Activated CD4-positive, alpha-beta T cell treated with anti-CD3 and anti-CD28 coated beads, Interleukin-10, Interleukin-2, amounts not matched to agents 100 ng/mL and 50 ng/mL, durations not matched to agents 16 hours and 8 hours (primary cell): ENCODE measurements at regions not wholly inside any gene's neighbourhood (a gene's known extent, or its start where the extent isn't known, plus 50 kb on each side); places are given as distances from the start of the nearest gene placed in this dataset.

ENCODE experiments used
- DNase-seq: peaks from one replicate; pipeline ENCODE4 v3.0.0-alpha.2; 2020

DNA sequence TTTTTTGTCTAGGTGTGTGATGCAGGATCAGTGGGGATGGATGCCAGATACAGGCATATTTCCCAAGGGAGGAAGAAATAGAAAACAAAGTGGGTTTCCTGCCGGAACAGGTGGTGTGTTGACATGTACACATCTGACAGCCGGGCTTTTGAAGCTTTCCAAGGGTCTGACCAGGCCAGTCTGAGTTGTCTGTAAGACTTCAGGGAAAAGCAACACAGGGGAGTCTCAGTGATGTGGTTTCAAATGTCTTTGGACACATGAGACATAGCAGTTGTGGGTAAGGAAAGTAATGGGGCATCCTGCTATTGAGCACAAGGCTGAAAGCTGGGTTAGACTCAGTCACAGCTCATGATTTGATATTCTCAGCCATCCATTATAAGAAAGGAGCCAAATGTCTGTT is 274.9 kb downstream of the PIK3R1 start:
- no peak for DNase-seq

DNA sequence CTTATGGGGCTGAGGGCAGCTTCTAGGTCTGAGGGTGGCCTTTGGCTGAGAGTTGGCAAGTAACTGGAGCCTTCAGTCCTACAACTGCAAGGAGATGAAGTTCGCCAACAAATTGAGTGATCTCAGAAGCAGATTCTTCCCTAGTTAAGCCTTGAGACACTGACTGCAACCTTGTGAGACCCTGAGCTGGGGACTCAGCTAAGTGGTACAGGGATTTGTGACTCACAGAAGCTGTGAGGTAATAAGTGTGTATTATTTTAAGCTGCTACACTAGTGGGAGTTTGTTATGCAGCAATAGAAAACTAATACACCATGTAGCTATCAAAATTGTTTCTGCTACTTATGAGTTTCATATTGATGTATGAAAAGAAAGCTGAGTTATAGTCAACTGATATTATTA is 279.2 kb downstream of the PIK3R1 start:
- no peak for DNase-seq

DNA sequence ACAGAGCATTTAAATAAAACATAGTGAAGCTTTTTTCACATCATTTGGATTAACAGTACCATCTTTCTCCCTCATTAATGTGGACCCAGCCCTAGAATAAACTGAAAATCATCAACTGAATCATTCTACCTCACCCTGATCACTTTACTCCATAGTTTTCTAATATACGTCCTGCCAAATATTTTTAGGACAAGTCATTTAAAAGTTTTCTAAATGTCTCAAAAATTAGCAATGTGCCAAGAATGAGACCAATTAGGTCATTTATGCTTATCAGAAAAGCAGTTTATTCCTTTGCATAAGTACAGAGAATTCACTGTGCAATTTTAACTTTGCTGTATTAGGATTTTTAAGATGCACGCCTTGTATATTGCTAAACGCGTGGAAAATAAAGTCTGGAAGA is 284.4 kb downstream of the PIK3R1 start:
- DNase-seq = no peak

DNA sequence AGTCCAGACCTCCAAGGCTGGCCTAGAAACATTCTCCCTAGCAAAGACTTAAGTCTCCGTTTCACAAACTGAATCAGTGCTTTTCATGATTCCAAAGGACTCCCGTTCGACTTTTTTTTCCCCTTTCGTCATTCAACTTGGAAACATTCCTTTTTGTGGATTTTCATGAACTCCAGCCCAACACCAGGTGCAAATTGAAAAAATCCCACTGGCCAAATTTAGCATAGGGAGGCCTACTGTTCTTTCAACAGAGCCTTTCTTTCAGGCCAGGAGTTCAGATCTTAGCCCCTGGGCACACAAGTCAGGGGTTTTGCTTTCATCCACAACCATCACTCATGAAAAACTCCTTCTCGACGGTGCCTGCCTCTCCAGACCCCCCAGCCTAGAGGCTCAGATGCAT is 285.3 kb downstream of the PIK3R1 start:
- DNase-seq = no peak

DNA sequence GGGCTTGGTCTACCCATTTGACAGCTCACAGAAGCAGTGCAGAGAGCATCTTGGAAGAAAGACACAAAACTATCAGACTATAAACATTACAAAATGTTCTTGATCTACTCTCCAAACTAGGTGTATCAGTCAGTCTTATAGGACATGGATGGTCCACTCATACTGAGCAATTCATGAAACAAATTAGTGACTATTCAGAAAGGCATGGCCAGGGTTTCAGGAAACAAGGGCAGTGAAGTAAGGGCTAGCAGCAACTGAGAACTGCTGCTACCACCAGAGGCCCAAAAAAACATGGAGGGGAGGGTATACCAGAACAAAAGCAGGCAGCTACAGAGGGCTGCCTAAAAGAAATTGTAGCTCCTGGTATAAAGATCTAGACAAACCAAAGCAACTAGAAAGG is 287.0 kb downstream of the PIK3R1 start:
- DNase-seq = no peak

DNA sequence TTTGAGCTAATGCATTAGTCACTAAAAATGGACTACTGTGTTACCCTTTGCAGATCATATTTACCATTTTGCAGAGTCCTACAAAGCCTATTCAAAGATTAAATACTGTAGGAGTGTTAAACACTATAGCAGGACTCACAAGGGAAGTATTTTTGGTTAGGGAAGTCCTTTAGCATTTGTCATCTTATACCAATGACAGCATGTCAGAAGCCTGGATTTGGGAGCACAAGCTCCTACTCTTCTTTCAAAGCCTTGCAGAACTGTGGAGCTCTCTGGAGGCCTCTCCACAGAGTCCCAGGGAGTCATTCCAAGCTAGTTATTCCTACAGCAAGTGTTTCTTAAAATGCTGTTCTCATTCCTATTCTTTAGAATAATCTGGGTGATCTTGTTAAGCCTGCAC is 288.8 kb downstream of the PIK3R1 start:
- no peak for DNase-seq

DNA sequence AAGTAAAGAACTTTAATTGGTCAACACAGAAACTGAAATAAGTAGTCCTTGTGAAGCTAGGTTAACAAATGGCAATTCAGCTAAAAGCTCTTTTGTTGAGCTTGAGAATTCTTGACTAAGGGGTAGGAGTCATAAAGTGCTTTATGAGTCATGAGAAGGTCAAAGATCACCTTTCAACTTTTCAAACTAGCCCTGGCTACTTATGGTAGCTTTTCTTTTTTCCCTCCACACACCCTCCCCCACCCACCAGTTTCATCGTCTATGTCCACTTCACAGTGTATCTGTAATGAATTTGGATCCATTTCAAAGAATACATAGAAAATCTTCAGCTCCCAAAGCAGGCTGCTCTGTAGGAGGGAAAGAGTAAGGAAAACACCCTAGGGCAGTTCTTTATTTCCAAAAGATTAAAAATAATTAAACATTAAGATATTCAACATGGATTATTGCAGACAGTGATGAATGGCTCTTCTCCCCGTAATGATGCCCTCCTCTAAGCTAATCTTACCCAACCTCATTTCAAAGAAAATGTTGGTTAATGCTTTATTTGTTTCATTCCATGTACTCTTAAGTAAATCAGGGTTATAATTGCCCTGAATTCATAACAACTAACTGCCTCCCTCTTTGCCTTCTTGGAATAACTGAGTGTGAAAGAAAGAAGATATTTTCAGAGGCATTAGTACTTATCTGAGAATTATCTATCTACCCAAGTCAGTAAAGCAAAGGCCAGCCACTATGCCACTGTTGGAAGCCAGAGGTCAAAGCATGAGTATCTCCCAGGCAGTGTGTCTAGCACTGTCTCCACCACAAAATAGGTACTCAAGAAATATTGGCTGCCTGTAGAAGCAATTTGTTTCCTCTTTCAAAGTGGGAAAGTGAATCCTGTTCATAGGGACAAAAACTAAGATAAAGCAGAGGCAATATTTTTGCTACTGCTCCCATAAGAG is 290.6 kb downstream of the PIK3R1 start:
- no peak for DNase-seq

DNA sequence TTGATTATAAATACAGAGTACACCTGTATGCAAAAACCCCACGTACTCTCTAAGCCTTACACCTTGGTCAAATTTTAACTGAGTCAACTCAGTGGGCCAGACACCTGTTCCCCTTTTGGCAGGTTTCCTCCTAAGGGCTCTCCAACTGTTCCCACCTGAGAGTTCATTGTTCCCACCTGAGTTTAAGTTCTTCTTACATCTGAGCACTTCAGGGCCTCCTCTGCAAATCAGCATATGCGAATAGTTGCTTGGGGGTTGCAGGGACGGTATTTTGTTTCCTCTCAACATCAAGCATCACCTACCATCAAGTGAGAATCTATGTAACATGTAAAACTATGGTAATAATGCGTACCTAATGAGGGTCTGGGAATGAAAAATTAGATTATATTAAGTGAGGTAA is 300.0 kb downstream of the PIK3R1 start:
- DNase-seq = no peak

DNA sequence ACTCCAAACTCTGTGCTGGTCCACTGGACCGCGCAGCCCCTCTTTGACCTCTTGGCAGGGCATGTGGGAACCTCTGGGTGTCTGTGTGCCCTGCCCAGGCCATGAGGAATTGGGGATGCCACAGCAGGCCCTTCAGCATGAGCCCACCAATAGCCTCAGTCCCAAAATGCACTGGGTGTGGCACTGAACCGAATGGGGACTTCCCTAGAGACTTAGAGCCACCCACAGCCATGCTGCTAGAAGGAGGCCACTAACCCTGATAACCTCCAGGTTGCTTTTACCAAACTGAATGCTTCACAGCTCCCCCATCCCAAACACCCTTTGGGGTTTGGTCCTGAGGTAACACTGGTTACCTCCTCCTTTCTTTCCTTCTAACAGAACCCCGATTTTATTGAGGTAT is 302.7 kb downstream of the PIK3R1 start:
- DNase-seq = no peak

DNA sequence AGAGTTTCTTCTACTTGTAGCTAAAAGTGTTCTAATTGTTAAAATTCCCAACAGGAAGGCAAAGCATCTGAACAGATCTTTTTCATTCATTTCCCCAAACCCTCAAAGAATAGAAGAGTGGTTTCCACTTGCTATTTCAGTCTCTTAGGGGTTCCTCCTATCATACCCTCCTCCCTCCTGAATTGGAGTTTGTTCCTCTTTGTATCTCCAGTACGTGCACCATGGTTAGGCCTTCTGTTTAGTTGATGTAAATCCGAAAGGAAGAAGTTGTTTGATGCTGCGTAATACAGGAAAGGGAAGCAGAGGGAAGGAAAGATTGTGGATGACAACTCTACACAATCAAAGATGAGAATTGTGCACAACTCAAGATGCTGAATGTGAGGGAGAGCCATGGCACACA is 303.6 kb downstream of the PIK3R1 start:
- DNase-seq = no peak

DNA sequence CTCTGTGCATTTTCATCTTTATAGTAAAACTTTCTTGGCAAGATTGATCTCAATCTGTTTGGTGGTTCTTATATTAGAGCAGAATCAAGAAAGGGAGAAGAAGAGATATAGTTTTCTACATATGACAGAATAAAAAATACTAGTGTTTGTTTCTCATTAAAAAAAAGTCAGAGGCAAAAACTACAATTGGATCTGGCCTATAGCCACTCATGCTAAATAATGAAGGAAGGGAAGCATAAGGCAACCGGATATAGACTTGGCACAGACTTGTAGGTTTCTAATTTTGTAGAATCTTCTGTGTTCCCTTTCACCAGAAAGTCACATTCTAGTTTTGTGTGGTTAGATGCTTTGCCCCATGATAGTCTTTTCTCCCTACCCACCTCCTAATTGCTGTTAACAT is 306.2 kb downstream of the PIK3R1 start:
- no peak for DNase-seq

DNA sequence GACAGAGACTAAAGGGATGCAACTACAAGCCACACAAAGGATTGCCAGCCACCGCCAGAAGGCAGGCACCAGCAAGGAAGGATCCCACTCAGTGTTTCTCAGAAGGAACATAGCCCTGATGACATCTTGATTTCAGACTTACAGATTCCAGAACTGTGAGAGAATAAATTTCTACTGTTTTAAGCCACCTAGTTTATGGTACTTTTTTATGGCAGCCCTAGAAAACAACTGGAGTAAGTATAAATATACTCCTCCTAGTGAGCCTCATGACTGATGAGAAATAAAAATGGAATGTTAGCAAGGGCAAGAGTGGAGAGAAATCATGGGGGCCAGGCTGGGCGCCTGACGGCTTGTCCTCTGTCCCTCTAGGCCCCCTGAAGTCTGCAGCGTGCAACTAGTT is 307.3 kb downstream of the PIK3R1 start:
- no peak for DNase-seq

DNA sequence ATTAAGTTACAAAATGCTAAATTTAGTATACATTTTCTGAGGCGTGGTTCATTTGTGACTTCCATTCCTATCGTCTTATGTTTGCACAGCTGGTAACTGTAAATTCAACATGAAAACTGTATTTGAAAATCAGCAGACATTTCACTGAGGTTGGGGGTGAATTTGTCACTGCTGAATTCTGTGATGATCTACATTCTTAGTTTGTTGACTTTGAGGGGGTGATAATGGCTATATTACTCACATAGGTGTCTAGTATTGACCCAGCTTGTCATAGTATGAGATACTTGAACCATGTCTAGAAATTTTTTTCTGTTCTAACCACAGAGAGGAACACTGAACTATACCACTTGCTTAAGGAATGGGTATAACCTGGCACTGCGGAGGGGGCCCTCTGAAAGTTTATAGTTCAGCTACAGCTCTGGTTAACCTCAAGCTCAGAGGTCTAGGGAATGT is 313.3 kb downstream of the PIK3R1 start:
- DNase-seq = no peak

DNA sequence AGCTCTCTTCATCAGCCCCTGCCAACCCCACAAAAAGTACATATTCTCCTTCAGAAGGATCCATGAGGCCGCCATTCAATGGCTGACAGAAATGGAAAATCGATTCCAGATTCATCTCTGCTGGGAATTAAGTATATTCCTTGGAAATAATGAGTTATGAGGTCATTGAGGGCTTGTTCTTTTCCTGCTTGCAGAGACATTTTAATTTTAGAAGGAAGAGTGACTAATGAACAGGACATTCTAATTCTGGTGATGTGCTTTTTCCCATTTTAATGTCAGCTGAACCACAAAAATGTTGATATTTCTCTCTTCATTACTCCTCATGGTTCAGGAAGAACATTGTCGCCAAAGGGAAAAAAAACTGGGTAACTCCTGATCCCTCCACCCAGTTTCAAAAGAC is 314.0 kb downstream of the PIK3R1 start:
- no peak for DNase-seq

DNA sequence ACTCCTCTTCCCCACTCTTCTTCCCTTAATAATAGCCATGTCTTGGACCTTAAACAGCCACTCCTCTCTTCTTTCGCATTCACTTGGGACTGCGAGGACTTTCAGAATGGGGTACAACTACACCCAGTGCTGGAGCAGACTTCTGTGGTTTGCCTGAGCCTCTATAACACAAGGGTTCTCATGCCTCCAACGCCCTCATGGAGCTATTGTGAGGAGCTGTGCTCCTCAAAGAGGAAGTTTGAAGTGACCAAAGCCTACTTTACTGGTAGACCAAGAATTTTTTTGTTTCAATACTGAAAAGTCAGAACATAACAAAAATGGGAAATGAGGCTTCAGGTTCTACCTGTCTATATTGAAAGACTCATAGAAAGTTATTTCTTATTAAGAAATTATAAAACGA is 316.4 kb downstream of the PIK3R1 start:
- no peak for DNase-seq

DNA sequence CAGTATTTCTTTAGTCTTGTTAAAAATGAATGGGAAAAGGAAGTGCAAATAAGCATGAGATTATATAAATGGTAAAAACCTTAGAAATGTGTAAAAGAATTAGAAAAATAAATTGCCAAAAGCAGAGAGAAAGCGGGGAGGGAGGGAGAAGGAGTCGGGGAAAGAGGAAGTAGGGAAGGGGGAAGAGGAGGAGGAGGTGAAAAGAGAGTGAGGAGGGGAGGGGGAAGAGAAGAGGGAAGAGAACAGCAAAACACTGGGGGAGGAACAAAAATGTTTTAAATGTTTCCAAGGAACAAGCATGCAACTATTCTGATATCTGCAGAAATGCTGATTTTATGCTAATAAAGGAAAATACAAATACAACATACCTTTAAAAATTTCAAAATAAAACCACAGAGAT is 317.5 kb downstream of the PIK3R1 start:
- DNase-seq = no peak

DNA sequence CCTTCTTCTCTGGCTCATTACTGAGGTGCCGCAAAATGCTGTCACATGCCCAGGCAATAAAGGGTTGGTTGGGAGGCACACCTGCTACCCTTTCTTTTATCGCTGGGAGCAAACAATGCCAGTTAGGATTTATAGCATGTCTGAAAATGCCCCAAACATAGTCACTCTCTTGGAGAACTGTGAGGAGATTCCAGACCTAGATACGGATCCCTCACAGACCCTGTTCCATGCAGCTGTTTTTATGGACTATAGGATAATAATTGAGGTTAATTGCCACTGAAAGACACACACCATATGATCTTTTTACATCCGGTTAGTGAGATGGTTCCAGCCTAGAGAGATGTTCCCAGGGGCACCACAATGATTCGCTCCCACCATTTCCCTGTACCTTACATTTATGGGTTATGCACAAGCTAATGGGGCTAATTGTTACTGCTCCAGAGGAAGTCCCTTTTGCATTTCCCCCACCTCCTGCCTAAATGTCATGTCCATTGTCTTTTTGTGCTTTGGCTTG is 318.1 kb downstream of the PIK3R1 start:
- no peak for DNase-seq

DNA sequence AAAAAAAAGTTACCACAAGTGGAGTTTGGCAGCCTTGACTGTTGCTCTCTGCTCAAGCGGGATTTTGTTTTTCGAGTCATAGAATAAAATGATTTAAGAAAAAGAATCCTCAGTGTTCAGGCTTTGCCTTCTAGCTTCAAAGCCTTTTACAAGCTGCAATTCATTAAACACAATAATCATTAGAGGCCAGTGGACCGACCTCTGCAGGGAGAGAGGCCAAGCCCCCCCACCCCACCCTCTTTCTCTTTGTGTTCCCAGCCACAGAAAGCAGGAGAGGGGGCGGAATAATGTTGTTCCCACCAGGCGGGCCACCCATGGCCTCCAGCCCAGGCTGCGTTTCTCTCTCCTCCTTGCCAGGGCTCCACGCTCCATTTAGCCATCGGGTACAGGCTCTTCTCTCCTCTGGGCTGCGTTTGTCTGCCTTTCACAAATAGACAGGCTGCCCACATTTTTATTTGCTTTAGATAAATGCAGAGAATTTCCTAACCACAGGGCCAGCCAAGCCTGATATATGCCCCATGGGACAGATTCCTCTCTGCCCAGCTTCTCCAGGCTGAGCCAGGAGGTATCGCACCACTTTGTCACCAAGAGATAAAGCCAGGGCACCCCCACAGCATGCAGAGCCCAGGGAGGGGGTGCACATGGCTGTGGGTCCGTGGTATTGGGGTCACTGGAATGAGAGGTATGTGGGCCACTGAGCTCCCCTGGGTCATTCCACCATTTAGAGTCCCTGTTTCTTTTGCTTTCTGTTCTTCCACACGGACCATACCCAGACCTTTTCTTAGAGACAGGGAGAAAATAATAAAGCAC is 318.8 kb downstream of the PIK3R1 start:
- DNase-seq = no peak

DNA sequence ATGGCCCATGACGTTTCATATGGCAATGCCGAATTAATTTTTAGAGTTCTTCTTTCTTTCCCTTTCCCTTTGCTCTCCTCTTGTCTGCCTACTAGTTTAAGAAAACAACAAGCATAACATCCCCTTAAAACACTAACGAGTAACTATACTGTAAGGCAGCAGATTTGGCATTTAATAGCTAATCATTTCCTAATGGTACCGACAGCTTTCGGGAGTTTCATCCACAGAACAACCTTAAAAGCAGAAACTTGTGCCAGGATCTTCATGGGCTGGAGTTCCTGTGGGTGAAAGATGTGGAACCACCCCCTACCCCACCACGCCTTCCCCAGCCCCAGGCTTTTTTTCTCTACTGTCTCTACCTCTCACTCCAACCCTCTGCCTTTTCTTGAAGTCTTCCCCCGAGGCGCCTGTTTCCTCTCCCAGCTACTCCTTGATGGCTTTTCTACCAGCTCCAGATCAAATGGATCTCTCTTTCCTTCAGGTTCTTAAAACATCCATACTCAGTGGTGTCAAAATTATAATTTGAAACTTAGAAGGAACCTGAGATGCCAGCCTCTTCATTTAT is 319.5 kb downstream of the PIK3R1 start:
- no peak for DNase-seq

DNA sequence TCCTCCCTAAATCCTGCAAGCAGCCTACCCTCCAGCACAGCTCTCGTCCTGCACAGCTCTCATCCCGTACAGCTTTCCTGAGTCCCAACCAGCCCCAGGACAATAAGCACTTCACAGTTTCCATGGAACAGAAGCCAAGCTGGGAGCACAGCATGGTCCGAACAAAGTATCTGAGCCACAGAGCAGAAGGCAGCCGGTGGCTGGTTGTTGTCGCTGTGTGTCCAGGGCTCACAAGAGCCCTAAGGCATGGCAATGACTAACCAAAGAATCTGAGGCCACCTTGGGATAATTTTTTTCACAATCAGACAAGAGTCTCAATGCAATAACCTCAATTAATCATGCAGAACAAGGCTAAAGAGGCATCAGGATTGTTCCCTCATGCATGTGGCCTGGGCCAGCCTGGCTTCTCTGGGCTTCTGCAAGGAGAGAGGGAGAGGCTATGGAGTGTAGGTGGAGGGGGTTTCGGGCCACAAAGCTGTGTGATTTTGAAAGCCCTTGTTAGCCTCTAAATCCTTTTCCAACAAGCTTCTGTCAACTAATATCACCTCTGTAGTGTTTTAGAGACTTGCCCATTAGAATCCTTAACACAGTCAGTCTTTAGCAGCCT is 323.4 kb downstream of the PIK3R1 start:
- DNase-seq = no peak

DNA sequence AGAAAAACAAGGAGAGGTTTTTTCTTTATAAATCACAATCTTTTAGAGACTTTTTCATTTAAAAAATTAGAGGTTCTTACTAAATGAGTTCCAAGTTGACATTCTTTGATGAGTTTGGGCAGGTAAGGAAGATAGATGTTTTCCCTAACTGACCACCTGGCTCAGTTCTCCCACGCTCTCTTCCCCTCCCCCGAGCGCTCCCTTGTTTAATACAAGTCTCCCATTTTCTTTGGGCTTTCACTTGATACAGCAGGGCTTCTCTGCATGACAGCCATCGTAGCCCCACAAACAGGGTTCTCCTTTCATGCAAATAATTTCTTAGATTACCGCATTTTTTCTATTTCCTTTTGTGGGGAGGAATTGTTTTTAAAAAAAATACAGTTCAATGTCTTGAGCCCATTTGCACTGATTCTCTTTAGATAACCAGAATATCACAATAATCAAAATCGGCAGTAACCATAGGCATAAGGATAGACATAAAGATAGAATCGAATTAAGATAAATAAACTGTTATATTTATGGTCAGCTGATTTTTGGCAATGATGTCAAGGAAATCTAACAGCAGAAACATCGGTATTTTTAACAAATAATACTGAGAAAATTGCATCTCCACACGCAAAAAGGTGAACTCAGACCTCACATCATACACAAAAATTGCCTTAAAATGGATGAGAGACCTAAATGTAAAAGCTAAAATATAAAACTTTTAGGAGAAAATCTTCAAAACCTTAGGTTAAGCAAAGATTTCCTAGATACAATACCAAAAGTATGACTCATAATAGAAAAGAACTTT is 325.4 kb downstream of the PIK3R1 start:
- DNase-seq = no peak

DNA sequence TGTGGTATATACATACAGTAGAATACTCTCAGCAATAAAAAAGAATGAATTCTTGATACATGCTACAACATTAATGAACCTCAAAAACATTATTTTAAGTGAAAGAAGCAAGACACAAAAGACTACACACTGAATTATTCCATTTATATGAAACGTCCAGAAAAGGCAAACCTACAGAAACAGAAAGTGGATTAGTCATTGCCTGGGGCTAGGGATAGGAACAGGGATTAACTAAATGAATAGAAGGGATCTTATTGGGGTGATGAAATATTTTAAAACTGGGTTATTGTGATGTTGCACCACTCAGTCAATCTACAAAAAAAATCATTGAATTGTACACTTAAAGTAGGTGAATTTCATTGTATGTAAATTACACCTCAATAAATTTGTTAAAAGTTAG is 326.7 kb downstream of the PIK3R1 start:
- DNase-seq = no peak
